Thyroid gland (tissue), 4 donors: ENCODE measurements at regions not wholly inside any gene's neighbourhood (a gene's known extent, or its start where the extent isn't known, plus 50 kb on each side); places are given as distances from the start of the nearest gene placed in this dataset.

Experiments
- DNase-seq, 2 donors: peaks; one replicate each; pipeline ENCODE4 v3.0.0-alpha.2; 2019
- H3K27ac ChIP-seq, 3 donors: fragments of 200-600 bp; sonication (generic); 1 replicate in 2 of 3; 2 replicates in 1 of 3; pipeline ENCODE4 v1.5.1; 2016 to 2019; ENCODE audit warnings: mild to moderate bottlenecking in 1 of 3, moderate library complexity in 1 of 3
- H3K27me3 ChIP-seq: fragments of 200-600 bp; sonication (generic); one replicate; pipeline ENCODE4 v1.5.1; 2019
- H3K36me3 ChIP-seq, 2 donors: fragments of 200-600 bp; sonication (generic); one replicate each; pipeline ENCODE4 v1.5.1; 2016 to 2019
- H3K4me1 ChIP-seq, 2 donors: fragments of 200-600 bp; sonication (generic); one replicate each; pipeline ENCODE4 v1.5.1; 2017 to 2019
- H3K4me3 ChIP-seq, 3 donors: fragments of 200-600 bp; sonication (generic); replicated peaks in 1 of 3; 1 replicate in 2 of 3; 2 replicates in 1 of 3; pipeline ENCODE4 v1.5.1; 2016; ENCODE audit warnings: mild to moderate bottlenecking in 1 of 3
- H3K9me3 ChIP-seq: fragments of 200-600 bp; sonication (generic); one replicate; pipeline ENCODE4 v1.5.1; 2017
- POLR2A ChIP-seq, 2 donors: fragments of 450-650 bp; IDR thresholded peaks; one replicate each; pipeline ENCODE4 v1.6.1; 2017; ENCODE audit warnings: antibody characterized with exemption in 2 of 2, mild to moderate bottlenecking in 2 of 2, moderate library complexity in 1 of 2
- WGBS, 2 donors: methylation state at CpG; one replicate each; pipeline ENCODE4 v1.1.5; 2017; 5-methylcytosine and 5-hydroxymethylcytosine counted together
- intact Hi-C: fragments of 100-400 bp; cut with DNase I; formaldehyde crosslinking; loops from one replicate; pipeline ENCODE4 v1.15.1; 2023
- TF ChIP-seq, protein P1 (sequence below), 6 experiments: fragments of 200-600 bp in 3 of 6; fragments of 450-650 bp in 3 of 6; sonication (generic) in 3 of 6; IDR thresholded peaks; one replicate each; pipeline ENCODE4 v1.5.1; 2016 to 2019; ENCODE audit warnings: antibody characterized with exemption in 6 of 6, mild to moderate bottlenecking in 2 of 6, inconsistent platforms in 1 of 6, moderate library complexity in 1 of 6

DNA sequence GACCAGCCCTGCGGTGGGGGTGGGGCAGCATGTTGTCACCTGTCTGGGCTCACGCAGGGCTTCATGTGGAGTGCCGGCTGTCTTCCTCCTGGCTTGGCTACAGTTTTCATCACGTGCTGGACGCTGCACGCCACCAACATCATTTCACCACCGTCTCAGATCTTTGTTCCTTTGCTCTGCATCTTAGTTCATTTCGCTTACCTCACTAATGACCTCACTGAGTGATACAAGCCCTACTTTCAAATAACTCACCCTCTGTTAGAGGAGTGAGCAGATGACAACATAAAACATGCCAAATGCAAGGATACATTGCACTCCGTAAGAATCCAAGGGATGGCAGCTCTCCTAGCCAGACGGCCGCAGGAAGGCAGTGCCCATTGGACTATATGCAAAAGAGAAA, 527.5 kb downstream of the GALR1 start:
- H3K4me3 ChIP-seq: no peak overlapping the region
- no peaks in the 10 kb centered on the region for H3K36me3 ChIP-seq
- DNase-seq: no peak
- no peak overlapping the region for H3K27ac ChIP-seq
- no peaks in the 10 kb centered on the region for H3K4me1 ChIP-seq
- intact Hi-C loops: no loop called here
- TF ChIP-seq POLR2A (IDR thresholded peaks at IDR 0.05): no peak
- TF ChIP-seq, protein P1, sequence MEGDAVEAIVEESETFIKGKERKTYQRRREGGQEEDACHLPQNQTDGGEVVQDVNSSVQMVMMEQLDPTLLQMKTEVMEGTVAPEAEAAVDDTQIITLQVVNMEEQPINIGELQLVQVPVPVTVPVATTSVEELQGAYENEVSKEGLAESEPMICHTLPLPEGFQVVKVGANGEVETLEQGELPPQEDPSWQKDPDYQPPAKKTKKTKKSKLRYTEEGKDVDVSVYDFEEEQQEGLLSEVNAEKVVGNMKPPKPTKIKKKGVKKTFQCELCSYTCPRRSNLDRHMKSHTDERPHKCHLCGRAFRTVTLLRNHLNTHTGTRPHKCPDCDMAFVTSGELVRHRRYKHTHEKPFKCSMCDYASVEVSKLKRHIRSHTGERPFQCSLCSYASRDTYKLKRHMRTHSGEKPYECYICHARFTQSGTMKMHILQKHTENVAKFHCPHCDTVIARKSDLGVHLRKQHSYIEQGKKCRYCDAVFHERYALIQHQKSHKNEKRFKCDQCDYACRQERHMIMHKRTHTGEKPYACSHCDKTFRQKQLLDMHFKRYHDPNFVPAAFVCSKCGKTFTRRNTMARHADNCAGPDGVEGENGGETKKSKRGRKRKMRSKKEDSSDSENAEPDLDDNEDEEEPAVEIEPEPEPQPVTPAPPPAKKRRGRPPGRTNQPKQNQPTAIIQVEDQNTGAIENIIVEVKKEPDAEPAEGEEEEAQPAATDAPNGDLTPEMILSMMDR (IDR thresholded peaks at IDR 0.05): no peak
- H3K27me3 ChIP-seq: no peaks in the 10 kb centered on the region
- H3K9me3 ChIP-seq: no peaks in the 10 kb centered on the region
- WGBS, 2 donors: 90% methylated on average over 11 of the region's 11 CpGs

DNA sequence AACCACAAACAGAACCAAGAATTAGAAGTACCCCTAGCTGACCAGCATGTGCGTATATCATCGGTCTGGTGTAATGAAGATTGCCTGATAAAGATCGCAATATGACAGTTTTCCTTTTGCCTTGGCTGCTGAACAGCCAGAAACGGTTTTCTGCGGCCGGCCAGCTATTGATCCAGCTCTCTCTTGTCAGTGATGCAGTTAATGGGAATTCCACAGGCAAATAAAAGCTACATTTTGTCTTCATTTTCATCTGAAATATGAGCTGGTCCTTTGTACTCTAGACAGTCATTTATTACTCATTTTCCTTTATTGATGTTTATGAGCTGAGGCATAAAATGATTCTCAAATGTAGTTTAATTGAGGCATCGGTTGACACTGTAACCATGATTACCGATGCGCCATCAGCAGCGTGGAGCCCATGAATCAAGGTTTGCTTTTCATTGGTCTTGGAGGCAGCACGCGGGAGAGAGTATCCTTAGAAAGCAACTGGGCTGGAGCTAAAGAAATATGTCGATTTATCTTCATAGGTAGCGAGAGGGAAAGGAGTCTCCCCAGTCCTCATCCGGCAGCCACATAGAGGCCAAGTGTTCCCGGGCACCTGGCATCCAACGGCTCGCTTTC, 535.2 kb downstream of the GALR1 start:
- no peak overlapping the region for H3K27ac ChIP-seq
- no peaks in the 10 kb centered on the region for H3K36me3 ChIP-seq
- no peaks in the 10 kb centered on the region for H3K9me3 ChIP-seq
- TF ChIP-seq, protein P1 (IDR thresholded peaks at IDR 0.05): no peak
- TF ChIP-seq POLR2A (IDR thresholded peaks at IDR 0.05): no peak
- 91 to 92% methylated on average over 18 of the region's 18 CpGs for WGBS, 2 donors
- no peaks in the 10 kb centered on the region for H3K4me1 ChIP-seq
- intact Hi-C loops: no loop called here
- DNase-seq: no peak
- no peaks in the 10 kb centered on the region for H3K27me3 ChIP-seq
- no peak overlapping the region for H3K4me3 ChIP-seq

GRCh38 chr18:77785415-77785975, 535.8 kb downstream of the GALR1 start:
- TF ChIP-seq POLR2A (IDR thresholded peaks at IDR 0.05): no peak
- TF ChIP-seq, protein P1 (IDR thresholded peaks at IDR 0.05): no peak
- H3K27ac ChIP-seq: no peak overlapping the region
- 72 to 79% methylated on average over 7 of the region's 7 CpGs for WGBS, 2 donors
- no peaks in the 10 kb centered on the region for H3K36me3 ChIP-seq
- no peak for DNase-seq
- H3K9me3 ChIP-seq: no peaks in the 10 kb centered on the region
- intact Hi-C loops: no loop called here
- no peak overlapping the region for H3K4me3 ChIP-seq
- H3K4me1 ChIP-seq: no peaks in the 10 kb centered on the region
- no peaks in the 10 kb centered on the region for H3K27me3 ChIP-seq

DNA sequence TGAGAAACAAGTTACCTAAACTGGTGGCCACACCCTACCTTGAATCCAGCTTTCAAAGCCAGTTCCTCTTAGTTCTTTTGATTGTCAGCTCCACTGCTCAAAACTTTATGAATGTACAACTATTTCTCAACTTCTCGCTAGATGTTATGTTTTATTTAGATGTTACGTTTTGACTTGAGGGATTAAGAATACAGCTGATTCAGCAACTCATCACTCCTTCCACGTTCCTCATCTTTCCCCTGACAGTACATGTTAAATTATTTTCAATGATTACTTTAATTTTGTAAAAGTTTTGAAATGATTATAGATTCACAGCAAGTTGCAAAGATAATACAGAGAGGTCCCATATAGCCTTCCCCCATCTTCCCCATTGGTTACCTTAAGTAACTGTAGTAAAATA, 553.4 kb downstream of the GALR1 start:
- H3K4me3 ChIP-seq: no peak overlapping the region
- intact Hi-C loops: no loop called here
- TF ChIP-seq POLR2A (IDR thresholded peaks at IDR 0.05): no peak
- TF ChIP-seq, protein P1 (IDR thresholded peaks at IDR 0.05): no peak
- H3K36me3 ChIP-seq: no peaks in the 10 kb centered on the region
- H3K27ac ChIP-seq: no peak overlapping the region
- no peak for DNase-seq
- no peaks in the 10 kb centered on the region for H3K27me3 ChIP-seq
- WGBS, 2 donors: 76 to 78% methylated on average over 3 of the region's 3 CpGs
- no peaks in the 10 kb centered on the region for H3K9me3 ChIP-seq
- no peaks in the 10 kb centered on the region for H3K4me1 ChIP-seq

GRCh38 chr18:77804382-77804781, 554.7 kb downstream of the GALR1 start:
- H3K4me3 ChIP-seq: no peak overlapping the region
- intact Hi-C loops: no loop called here
- no peaks in the 10 kb centered on the region for H3K9me3 ChIP-seq
- WGBS, 2 donors: 53 to 58% methylated on average over 2 of the region's 2 CpGs
- no peaks in the 10 kb centered on the region for H3K27me3 ChIP-seq
- no peak for DNase-seq
- no peaks in the 10 kb centered on the region for H3K36me3 ChIP-seq
- no peaks in the 10 kb centered on the region for H3K4me1 ChIP-seq
- TF ChIP-seq POLR2A (IDR thresholded peaks at IDR 0.05): no peak
- TF ChIP-seq, protein P1 (IDR thresholded peaks at IDR 0.05): no peak
- no peak overlapping the region for H3K27ac ChIP-seq
